NCI-H1694 (cell line): ENCODE measurements at regions not wholly inside any gene's neighbourhood (a gene's known extent, or its start where the extent isn't known, plus 50 kb on each side); places are given as distances from the start of the nearest gene placed in this dataset.

Experiments
- DNase-seq: peaks from one replicate; lab custom pipeline; 2025; lab: John Stamatoyannopoulos, UW

DNA sequence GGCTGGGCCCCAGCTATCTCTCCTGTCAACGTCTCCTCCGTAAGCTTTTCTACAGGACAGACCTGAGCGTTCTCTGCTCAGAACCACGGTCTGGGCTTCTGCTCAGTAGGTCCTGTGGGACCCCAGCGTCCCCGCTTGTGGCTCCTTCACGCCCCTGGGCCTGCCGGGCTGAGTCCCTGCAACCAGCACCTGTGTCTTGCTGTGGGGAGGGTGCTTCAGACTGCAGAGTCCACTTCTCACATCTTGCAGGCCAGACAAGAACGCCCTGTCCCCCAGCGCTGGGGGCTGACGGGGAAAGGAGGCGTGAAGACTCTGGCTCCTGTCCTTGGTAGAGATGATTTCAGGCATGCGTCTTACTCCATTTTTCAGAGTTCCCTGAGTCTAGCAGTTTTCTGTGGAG is 1480.8 kb downstream of the BRD1 start:
- no peak for DNase-seq

DNA sequence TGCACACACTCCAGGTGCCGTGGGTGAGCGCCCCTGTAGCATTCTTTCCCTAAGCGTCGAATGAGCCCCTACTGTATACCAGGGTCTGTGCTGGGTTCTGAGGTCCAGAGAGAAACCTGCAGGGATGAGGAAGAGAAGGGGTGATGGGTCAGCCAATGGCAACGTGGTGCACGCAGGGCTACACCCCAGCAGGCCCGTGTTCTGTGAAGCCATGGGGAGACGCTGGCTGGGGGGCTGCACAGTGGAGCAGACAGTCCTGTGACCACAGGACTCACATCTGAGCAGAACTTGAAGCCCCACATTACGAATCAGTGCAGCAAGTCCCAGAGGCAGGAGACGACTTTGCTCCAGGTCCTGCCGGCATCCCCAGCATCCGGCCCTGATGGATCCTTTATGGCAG is 1481.4 kb downstream of the BRD1 start:
- DNase-seq, result no peak

DNA sequence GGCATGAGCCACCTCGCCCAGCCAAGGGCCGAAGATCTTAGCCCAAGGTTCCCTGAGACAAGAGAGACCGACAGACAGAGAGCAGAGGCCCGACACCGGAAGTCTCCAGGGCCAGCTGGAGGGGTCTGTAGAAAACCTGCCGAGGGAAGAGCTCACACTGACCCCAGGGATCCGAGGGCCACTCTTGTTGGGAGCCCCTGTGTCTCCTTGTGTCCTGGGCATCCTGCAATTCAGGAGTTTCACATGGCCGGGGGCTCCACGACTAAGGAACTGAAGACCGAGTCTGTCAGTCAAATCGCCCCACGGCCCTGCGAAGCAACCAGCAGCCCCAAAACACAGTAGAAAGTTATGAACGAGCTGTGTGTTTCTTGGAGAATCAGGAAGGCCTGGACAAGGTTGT is 1482.0 kb downstream of the BRD1 start:
- DNase-seq, result no peak

DNA sequence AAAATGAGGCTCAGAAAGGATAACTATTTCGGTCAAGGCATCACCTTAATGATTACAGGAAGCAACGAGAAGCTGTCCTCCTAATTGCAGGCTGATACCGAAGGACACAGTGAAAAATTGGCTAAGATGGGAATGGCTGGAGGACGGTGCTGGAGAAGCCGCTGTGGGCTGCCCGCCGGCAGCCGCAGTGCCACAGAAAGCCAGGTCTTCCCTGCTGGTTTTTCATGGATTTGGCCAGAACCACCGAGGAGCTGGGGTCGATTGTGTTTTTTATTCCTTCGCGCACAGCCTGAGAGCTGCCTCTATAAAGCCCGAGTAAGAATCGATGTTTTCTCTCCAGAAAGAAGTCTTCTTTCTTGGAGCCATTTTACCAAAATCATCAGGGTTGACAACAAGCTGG is 1484.2 kb downstream of the BRD1 start:
- no peak for DNase-seq

DNA sequence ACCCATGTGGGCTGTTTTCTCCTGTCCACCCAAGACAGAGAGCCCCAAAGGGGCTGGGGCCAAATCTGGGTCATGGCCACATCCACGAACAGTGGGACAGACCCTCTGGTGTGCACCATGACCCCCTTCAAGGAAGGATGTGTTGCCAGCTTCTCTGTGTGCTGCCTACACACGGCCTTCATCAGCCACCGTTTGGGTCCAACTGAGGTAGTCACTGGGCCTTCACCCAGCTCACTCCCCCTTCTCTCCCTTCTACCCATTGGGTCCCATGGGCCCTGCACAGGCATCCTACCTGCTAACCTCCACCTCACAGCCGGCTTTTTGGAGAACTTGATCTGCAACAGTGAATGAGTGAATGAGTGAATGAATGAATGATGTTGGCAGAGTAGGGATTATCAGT is 1484.9 kb downstream of the BRD1 start:
- no peak for DNase-seq

DNA sequence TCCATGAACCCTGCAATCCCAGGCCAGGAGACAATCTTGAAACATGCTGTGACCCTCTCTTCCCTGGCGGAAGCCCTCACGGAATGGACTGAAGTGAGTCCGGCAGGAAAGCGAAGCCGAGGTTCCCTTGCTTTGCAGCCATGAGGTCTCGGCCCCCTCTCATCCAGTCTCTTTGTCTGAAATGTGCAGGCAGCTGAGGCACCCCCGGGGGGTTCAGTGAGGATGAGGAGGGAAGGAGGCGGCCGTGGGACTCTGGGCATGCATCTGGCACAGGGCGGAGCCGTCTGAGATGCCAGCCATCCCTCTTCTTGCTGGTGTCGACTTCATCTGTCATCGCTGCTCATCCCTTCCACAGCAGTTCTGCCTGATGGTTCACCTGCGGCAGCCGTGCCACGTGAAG is 1485.7 kb downstream of the BRD1 start:
- DNase-seq, result no peak

DNA sequence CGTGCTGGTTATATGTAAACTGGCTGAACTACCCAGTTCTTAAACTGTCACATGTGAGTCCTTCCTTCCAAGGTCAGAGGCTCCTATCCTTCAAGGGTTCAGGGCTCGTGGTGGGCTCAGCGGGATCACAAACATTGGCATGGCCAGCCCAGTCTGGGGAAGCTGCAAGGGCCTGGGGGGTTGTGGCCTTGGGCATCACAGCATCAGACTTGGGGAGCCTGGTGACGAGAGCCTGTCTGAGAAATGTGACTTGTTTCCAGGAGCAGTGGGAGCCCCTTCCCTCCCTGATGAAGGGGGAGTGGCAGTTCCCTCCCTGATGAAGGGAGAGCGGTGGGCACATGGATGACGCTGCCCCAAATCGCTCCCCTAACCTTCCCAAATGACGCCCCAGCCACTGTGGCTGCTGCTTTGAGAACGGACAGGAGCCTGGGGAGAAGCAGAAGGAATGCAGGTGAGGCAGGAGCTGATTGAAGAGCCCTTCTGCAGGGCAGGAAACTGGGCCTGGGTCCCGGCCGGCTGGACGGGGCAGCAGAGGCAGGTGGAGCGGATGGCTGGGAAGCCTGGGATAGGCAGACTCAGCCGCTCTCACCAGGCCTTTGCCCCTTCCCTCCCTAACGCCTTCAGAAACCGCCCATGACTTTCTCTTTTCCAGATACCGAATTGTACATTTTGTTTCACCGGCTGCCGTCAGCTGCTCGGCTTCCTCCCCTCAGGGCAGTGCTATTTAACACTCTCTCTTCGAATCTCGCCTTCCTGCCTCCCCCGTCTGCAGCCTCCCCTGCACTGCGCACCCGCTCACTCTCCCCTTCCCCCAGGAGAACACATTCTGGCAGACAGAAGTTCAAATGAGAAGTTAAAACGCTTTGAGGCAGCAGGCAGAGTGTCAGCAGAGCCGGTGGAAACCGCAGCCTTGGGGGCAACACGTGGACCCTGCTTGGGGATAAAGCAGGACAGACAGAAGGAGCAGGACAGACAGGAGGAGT is 1486.7 kb downstream of the BRD1 start:
- DNase-seq, result no peak

DNA sequence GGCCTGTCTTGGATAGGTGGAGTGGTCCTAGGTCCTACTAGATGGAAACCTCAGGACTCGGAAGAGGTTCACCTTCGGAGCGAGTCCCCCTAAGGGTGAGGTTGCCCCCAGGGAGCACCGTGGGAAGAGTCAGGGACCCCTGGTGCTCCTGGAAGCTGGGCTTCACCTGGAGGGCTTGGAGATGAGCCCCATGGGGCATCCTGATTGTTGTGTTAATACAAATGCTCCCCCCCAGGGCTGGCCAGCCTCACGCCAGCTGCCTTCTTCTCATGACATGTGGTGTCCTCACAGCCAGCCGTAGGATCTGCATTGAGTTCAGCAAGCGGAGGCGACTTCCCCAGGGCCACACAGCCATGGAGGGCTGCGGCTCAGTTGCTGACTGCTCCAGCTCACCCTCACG is 1487.5 kb downstream of the BRD1 start:
- no peak for DNase-seq

DNA sequence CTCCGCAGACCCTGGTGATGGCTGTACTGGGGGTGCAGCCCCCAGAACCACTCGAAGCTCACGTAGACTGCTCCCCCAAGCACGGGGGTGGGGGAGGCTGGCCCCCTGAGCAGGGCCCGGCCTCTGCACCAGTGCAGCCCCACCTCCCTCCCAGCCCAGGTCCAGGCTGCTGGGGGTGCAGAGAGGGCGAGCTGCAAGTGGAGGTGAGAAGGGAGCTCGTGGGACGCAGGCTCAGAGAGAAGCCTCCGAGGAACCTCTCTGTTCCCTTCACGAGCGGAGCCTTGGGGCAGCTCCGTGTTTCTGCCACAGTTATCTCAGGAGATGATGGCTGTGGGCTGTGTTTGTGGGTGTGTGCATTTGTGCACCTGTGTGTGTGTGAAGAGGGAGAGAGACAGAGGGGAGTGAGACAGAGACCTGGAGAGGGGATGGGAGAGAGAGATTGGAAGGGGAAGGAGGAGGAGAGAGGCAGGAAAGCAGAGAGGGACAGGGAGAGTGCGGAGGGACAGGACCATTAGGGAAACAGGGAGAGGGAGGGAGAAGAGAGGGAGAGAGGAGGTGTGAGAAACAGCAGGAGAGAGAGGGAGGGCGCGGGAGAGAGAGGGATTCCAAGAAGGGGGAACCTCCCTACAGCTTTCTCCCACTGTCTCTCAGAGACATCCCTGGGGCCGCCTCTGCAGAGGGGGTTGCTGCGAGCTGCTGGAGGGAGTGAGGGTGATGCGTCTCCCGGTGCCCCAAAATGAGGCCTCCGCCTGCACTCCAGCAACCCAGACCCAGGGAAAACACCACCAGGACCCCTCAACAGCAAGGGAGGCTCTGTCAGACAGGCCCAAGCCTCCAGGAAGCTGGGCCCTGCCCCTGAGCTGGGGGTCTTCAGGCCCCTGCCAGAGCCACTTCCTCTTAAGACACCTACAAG is 1488.6 kb downstream of the BRD1 start:
- DNase-seq, result no peak

DNA sequence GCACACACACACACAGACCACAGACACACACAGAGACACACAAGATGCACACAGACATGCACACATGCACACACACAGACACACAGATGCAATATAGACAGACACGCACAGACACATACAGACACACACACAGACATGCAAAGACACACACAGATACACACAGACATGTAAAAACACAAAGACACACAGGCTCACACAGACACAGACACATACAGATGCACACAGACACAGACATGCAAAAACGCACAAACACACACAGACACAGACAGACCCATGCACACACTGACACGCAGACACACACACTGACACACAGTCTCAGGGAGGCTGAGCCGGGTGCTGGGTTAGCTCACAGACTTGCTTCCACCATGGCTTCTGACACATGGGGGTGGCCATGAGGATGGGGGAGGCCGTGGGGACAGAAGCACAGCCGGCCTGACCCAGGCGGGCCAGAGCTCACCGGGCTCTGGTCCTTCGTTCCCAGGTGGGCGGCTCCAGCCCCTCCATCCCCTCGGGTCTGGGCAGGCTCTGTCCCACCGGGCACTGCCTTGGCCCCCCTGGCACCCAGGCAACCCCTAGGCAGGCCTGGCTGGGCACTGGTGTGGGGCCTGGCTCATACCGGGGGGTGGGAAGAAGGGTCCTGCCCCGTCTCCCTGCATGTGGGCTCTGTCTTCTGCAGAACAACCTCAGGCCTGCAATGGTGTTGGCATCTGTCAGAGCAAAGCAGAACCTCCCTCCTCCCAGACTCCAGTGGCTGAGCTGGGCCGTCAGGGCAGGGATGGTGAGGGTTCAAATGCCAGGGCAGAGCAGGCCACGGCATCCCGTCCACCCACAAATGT is 1489.5 kb downstream of the BRD1 start:
- no peak for DNase-seq

DNA sequence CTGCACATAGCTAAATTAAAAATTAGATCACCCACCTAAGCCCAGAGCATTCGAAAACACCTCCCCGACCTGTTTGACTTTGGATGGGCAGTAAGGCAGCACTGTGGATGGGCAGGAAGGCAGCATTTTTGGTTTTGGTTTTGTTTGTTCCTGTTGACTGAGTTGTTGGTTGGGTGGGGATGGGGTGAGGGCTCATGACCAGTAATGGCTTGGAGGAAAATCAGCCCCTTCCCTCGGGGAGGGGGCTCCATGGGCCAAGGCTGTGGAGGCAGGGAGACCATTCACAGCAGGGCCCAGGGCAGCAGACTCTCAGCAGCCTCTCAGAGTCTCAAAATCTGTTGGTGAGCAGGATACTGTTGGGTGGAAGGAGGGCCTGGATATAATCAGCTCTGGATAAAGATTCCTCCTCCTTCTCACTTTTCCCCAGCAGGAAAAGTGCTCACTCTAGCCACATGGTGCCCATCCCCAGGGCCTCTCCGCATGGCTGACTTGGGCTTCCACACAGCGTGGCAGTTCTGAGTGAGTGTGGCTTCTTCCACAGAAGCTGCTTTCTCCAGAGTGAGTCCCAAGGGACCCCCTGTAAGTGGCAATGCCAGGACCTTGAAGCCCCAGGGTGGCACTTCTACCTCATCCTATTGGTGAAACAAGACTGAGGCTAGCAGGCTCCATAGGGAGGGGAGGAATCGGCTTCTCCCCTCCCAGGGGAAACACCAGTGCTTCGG is 1491.2 kb downstream of the BRD1 start:
- DNase-seq, result no peak

DNA sequence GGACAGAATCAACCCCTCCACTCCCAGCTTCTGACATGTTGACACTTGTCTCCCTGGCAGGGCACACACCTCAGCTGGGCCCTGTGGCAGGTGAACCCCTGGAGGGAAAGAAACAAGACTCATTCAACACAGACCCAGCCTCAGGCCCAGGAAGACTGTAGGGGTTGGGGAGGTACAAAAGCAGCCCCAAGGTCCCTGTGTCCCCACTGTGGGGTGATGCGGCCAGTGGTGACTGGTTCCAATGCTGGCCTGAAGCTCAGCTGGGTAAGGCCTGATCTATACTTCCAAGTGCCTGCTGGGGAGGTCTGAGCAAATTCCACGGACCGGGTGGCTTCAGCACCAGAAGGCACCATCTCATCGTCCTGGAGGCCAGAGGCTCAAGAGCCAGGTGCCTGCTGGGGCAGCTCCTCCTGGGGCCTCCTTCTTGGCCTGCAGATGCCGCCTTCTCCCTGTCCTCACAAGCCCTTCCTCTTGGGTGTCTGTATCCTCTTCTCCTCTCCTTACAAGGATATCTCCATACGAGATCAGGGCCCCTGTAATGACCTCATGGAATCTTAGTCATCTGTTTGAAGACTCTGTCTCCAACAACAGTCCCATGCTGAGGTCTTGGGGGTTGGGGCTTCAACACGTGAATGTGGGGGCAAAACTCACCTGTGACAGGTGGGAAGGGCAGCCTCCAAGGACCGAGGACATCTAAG is 1492.1 kb downstream of the BRD1 start:
- no peak for DNase-seq

DNA sequence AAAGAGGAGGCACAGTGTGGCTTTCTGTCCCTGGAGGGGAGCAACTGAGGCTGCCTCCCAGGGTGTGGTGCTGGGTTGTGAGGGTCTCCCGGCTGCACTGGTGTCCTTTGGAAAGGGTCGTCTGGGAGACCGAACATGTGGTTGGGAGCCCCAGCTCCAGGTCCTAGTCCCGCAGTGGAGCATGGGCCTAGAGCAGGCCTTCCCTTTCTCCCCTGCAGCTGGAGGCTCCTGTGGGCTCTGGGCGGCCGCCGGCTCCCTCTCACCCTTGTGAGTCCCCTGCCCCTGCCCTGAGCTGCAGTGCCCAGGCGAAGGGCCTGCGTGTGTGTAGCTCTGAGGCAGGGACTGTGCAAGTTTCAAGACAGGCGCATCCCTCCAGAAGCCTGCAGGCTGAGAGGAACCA is 1492.7 kb downstream of the BRD1 start:
- no peak for DNase-seq

DNA sequence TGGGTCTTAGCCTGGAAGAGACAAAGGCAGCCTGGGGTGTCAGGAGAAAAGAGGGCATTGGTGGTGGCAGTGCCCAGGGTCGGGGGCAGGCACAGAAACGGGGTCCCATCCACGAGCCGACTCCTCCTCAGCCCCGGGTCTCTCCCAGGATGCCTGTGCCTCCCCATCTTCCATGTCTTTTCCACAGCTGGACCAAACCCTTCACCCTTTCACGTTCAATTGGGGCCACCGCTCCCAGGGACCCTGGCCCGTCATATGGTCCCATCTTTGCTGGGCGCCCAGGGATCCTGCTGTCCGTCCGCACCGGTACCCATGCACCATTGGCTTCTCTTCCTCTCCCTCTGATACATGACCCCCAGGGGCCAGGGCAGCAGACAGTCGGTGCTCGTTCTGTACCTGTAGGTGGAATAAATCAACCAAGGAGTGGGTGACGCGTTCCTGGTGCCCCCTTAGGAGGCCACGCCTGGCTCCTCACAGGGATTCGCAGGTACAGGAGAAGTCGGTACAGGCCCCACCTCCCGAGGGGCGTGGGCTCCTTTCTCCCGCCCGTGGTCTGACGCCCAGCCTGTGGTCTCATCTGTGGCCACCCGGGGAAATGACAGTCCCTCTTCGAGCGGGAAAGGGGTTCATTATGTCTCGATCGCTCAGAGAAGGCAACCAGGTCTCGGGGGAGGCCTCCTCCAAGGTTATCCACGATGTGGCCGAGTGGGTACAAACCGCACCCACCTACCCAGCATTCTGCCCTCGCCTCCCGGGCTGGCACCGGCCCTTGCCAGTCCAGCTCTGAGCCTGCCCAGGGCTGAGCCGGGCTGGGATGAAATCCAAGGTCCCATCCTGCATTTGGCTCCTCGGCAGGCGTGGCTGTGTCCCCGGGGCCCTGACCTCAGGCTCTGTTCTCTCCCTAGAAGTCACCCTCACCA is 1493.6 kb downstream of the BRD1 start:
- DNase-seq, result no peak

DNA sequence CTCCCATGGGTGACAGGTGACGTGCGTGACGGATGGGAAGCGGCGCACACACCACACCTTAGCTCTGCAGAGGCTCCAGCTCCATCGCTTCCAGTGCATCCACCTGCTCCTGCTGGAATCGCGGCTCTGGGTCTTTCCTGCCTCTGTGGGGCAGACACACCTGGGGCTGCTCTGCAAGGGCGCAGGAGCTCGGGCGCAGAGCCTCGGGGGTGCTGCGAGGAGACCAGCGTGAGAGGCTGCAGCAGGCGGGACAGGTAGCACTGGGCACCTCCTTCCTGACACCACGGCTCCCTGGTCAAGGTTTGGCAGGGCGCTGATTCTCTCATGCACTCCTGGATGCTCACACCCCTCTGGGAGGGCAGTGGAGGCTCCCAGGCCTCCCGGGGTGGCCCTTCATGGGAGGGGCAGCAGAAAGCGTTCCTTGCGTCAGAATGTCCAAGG is 1494.3 kb downstream of the BRD1 start:
- DNase-seq, result no peak

DNA sequence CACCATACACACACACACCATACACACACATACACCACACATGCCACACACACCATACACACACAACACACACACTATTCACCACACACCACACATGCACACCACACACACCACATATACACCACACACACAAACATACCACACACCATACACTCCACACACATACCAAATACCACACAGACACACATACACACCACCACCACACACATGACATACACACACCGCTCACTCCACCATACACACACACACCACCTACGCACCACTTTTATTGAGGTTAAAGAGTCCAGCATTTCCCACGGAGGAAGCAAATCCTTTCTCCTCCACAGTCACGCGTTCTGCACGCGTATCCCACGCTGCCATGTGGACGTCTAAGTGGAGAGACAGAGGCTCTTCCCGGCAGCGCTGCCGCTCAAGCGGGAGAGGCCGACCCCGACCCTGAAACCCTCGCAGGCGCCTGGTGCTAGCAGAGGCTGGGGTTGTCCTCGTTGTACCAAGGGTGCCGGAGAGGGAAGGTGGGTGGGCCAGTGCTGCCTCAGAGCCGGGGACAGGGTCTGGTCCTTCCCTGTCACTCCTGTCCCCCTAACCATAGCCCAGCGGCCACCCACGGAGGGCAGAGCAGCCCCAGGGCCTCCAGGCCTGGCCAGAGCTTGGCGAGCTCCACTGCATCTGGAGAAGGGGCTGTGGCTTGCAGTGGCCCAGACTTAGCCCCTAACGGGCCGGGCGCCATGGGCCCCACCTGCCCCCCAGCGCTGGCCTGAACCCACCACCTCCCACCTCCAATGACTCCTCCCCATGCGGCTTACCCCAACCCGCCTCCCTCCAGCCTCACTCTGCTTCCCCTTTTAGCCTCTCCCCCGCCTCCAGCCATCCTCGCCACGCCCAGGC is 1495.0 kb downstream of the BRD1 start:
- no peak for DNase-seq

DNA sequence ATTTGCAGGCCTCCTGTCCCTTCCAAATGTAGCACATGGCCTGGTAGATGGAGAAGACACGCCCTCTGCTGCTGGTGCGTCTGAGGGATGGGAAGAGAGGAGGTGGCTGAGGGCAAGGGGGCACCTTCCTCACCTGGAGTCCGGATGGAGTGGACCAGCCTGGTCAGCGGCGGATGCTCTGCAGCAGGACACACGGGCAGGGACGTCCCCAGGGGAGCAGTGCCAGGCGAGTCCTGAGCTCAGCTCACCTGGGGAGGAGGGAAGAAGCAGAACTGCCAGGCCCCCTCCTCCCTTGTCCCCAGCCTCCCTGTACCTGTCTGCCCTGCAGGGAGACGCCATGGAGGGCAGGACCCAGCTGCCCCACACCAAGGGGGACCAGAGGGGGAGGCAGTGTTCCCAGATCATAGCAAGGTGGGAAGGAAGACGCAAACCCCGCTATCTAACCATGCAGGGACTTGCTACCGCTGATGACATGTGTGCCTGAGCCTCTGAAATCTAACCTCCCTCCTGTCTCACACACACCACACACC is 1495.9 kb downstream of the BRD1 start:
- no peak for DNase-seq

DNA sequence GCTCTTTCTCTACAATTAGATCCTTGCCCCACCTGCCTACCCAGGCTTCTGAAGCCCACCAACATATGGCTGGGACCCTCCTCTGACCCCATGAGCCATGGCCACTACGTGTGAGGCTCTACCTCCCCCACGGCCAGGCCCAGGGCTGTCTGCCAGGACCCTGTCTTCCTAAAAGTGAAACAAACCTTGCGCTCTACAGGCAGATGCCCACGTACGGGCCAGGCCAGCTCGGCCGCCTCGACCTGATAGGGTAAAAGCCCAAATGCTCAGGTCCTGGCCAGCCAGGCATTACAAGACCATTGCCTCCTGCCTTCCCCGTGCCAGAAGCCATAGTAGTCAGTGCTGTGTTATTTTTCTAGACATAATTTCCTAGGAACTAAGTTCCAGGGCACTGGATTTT is 1496.4 kb downstream of the BRD1 start:
- DNase-seq, result no peak
